COLO668 (cell line): ENCODE measurements at regions not wholly inside any gene's neighbourhood (a gene's known extent, or its start where the extent isn't known, plus 50 kb on each side); places are given as distances from the start of the nearest gene placed in this dataset.

ENCODE experiments used
- DNase-seq: peaks from one replicate; lab custom pipeline; 2025; ENCODE audit not compliant: unreplicated experiment; lab: John Stamatoyannopoulos, UW

DNA sequence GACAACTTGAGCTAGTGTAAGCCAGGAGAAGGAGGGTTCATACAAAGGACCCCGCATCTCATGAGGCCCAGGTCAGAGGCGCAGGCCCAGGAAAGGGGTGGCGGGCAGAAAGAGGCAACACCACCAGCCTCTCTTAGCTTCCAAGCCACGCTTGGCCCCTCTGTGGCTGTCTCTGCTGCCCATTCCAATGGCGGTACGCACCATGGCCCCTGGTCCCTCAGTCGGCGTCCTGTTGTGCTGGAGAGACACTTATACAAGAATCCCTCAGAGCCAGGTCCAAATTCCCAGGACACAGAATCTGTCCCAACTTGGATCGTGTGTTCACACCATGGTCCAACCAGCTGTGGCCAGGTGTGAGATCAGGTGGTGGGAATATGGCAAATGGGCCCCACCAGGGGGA lies 127.0 kb upstream of the CDH4 start:
- DNase-seq: no peak

DNA sequence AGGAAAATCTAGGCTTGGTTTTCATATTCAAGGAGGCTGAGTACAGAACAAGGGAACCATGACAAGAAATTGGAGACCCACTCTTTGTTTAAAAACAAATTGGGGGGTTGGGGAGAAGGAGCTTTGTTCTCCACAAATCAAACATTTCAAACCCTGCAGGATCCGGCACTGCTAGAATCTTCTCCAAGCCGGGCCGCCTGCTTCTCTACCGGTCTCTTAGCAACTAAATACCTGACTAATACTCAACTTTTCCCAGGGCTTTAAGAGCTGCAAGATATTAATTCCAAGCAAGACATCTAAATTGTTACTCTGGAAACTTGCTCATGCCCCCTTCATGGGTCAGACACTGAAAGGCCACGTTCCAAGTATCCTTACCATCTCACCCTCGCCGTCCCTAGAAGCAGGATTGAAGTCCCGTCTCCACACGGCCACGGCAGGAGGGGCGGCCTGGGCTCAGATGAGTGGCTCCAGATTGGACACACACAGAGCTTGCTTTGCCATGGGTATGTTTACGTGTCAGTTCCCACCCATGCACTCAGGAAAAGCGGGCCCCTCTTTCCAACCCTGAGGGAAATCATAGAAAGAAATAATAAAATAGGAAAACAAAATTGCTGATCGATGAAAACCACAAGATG lies 126.4 kb upstream of the CDH4 start:
- no peak for DNase-seq

DNA sequence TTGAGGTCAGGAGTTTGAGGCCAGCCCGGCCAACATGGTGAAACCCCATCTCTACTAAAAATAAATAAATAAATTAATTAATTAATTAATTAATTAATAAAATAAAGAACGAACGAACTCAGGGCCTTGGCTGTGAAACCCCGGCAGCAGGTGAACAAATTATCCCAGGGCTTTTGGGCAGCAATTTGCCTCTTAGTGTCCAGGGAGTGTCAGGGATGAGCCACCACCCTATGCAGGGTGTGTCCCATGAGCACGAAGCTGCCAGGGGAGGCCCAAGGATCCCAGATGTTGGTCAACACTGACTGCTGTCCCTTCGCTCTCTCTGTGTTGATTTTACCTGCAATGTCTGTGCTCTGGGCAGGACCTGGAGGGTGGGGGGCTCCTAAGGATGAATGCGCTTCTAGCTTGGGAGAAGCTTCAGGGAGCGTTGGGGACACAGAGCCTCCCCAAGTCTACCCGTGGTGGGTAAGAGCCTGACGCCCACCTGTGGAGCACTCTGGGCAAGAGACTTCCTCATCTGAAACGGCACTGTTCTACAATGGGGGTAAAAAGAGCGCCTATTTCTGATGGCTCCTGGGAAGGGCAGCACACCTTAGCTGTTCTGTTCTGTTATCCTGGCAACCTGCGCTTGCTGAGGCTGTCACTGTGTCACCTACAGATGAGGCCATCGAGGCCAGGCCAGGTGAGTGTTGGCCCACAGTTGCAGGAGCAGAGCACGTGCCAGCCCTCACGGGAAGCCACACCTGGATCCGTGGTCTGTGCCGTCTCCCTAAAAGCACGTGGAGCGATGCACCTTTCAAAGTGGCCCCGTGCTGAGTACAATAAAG lies 125.5 kb upstream of the CDH4 start:
- no peak for DNase-seq

DNA sequence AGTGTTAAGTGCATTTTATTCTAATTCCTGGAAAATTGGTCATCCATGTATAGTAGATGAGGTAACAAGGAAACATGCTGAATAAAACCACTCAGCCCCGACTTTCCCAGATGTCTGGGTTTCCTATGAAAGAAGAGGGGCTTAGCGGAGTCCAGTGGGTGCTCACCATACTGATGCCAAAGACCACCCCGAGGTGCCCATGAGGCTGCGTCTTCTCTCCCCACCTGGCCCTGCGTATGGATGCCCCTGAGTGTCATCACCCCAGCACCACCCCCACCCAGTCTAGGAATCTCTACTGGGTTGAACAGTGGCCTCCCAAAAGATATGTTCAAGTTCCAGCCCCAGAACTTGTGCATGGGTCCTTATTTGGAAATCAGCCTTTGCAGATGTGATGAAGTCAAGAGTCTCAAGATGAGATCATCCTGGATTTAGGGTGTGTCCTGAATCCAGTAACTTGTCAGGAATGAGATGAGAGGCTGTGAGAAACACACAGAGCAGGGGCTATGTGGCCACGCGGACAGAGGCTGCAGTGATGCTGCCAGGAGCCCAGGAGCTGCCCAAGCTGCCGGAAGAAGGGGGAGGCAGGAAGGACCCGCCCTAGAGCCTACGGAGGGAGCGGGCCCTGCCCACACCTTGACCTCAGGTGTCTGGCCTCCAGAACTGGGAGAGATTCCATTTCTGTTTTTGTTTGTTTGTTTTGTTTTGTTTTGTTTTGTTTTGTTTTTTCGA lies 124.6 kb upstream of the CDH4 start:
- DNase-seq: no peak

GRCh38 chr20:61128701-61129269 lies 123.3 kb upstream of the CDH4 start:
- no peak for DNase-seq

DNA sequence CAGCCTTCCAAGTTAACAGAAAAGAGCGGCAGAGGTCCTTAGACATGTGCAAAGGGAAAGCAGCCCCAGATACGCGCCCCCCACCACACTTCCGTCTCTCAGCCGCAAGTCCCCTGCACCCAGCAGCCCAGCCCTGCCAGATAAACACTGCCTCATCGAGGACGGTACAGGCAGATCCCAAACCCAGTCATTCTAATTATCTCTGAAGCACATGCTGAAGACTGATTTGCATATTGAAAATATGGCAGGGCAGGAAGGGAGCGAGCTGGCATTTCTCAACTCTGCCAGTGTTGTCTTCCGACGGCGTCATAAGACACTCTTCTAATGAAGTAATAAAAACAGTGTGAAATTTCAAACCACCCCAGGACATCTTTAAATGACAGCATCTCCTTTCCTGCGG lies 122.8 kb upstream of the CDH4 start:
- DNase-seq: no peak

GRCh38 chr20:61130156-61130555 lies 121.9 kb upstream of the CDH4 start:
- no peak for DNase-seq

- no peak for DNase-seq
These were observed 120.1 kb upstream of the CDH4 start for GRCh38 chr20:61131944-61132343.

DNA sequence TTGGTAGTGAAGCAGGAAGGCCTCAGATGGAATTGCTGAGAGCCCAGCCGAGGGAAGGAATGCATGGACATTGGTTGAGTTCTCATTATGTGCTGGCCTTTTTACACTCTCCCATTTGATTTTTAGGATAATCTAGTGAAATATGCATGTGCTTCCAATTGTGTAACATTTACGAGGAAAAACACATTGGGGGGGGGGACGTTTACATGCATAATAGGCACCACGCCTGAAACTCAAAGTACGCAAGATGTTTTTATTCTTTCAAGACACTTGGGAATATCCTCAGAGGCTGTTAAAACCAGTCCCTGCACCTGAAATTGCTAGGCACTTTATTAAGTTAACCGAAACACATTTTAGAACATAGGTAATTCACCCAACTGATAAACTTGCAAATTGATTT lies 118.5 kb upstream of the CDH4 start:
- DNase-seq: no peak

- no peak for DNase-seq
These were observed 117.6 kb upstream of the CDH4 start for GRCh38 chr20:61134296-61135030.

DNA sequence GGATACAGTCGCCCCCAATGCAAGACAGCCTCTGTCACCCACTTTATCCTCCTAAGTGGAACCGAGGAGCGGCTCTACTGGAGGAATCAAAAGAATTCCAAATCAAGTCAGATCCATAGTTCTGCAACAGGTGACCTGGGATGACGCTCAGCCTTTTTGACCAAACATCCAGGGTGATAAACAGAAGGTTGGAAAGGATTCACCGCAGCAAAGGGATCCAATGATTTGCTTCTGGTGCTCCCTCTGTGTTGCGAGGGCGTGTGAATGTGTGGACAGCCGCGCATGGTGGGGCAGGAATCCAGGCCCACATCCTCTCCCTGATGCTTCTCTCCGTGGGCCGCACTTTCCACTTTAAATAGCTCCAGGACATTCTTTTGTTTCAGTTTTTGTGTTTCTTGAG lies 116.8 kb upstream of the CDH4 start:
- DNase-seq: no peak

- no peak for DNase-seq
These were observed 116.1 kb upstream of the CDH4 start for GRCh38 chr20:61135968-61136367.

GRCh38 chr20:61138566-61138965 lies 113.5 kb upstream of the CDH4 start:
- DNase-seq: no peak

DNA sequence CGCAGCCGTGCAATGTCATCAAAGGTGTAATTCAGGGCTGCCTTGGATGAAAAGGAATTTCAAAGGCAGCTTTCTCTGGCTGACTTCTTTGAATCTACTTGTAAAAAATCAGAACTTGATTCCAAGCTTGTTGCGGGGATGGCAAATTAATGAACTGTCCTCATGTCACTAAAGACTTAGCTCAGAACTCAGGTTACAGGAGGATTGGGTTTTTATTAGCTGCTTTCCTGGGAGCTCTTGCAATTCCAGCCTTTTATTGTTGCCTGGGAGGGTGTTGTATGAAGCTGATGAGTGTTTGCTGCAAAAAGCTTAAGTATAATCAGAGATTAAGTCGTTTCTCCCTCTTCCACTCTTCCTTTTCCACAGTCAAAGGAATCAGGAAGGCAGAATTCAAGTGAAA lies 113.0 kb upstream of the CDH4 start:
- DNase-seq: no peak

DNA sequence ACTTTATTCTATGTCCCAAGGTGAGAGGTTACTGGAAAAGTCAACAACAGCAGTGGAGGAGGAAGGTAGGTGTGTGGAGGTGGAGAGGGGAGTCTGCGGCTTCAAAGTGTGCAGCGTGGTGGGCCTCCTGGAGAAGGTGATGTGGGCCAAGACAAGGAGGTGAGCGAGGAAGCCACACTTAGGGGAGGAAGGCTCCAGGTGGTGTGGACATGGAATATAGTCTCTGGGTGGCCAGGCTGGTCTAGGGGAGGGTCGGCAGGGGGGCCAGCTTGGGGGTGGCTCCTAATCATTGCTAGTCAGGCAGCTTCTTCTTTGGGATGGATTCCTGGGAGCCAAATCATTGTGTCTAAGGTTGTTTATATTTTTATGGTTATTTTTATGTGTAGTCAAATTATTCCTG lies 111.5 kb upstream of the CDH4 start:
- DNase-seq: no peak

- DNase-seq: no peak
These were observed 106.0 kb upstream of the CDH4 start for GRCh38 chr20:61146023-61146422.

- DNase-seq: no peak
These were observed 102.4 kb upstream of the CDH4 start for GRCh38 chr20:61149636-61150035.

- no peak for DNase-seq
These were observed 94.8 kb upstream of the CDH4 start for GRCh38 chr20:61157301-61157700.

DNA sequence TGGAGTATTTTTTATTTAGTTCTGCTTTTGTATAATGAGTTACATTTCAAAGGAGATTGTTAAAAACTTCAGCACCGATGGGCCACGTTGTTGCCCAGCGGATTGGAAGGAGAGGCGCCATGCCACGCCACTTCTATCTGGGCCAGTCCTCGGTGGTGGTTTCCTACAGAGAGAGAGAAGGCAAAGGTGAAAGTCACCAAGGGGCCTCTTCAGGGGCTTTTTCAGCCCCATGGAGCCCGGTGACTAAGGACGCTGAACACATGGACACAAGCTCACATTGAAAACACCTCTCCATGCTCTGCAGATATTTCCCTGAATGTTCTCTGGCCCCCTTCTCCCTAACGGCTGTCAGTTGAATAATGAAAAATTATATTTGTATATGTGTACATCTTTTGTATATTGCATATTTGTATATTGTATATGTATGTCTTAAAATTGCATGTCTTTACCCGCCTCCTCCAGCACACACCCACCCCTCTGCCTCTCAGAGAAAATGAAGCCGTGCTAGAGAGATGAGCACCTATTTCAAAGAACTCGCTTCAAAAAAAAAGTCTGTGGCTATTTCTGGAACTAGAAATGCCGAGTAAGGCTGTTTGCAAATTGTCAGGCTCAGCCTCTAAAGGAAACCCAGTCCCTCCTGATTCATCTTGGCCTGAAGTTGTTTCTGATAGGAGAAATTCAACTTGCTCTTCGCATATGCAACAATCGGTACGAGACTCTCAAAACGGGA lies 91.9 kb upstream of the CDH4 start:
- no peak for DNase-seq

- no peak for DNase-seq
These were observed 90.2 kb upstream of the CDH4 start for GRCh38 chr20:61161726-61162390.
